Esophagus muscularis mucosa (tissue), 4 donors: ENCODE measurements at regions not wholly inside any gene's neighbourhood (a gene's known extent, or its start where the extent isn't known, plus 50 kb on each side); places are given as distances from the start of the nearest gene placed in this dataset.

ENCODE experiments used
- DNase-seq: peaks from one replicate; pipeline ENCODE4 v3.0.0-alpha.2; 2017; ENCODE audit errors: extremely low spot score
- H3K27ac ChIP-seq, 4 donors: fragments of 200-600 bp; sonication (generic); replicated peaks in 1 of 4; 1 replicate in 3 of 4; 2 replicates in 1 of 4; pipeline ENCODE4 v1.5.1; 2016 to 2019; ENCODE audit warnings: mild to moderate bottlenecking in 1 of 4
- H3K27me3 ChIP-seq, 4 donors: fragments of 200-600 bp; sonication (generic); one replicate each; pipeline versions ENCODE4 v1.5.1 to v1.6.0; 2016 to 2019
- H3K36me3 ChIP-seq, 4 donors: fragments of 200-600 bp; sonication (generic); one replicate each; pipeline ENCODE4 v1.5.1; 2016 to 2019
- H3K4me1 ChIP-seq, 4 donors: fragments of 200-600 bp; sonication (generic); one replicate each; pipeline ENCODE4 v1.5.1; 2016 to 2019
- H3K4me3 ChIP-seq, 4 donors: fragments of 200-600 bp; sonication (generic); 1 replicate in 2 of 4; 2 replicates in 2 of 4; pipeline ENCODE4 v1.5.1; 2016 to 2019; ENCODE audit warnings: mild to moderate bottlenecking in 4 of 4, moderate library complexity in 1 of 4
- H3K9me3 ChIP-seq, 4 donors: fragments of 200-600 bp; sonication (generic); 1 replicate in 3 of 4; 2 replicates in 1 of 4; pipeline ENCODE4 v1.5.1; 2016 to 2019
- EP300 ChIP-seq: sonication (generic); formaldehyde crosslinking; IDR thresholded peaks from one replicate; pipeline ENCODE4 v1.6.1; 2017; ENCODE audit warnings: antibody characterized with exemption
- POLR2A ChIP-seq: fragments of 450-650 bp; IDR thresholded peaks from one replicate; pipeline ENCODE4 v1.6.1; 2017; ENCODE audit warnings: antibody characterized with exemption, moderate library complexity, mild to moderate bottlenecking, low read depth
- POLR2AphosphoS5 ChIP-seq, 2 donors: sonication (generic); formaldehyde crosslinking; IDR thresholded peaks; one replicate each; pipeline ENCODE4 v1.6.1; 2017; ENCODE audit warnings: antibody characterized with exemption in 2 of 2
- WGBS: methylation state at CpG from one replicate; pipeline ENCODE4 v1.1.5; 2018; 5-methylcytosine and 5-hydroxymethylcytosine counted together
- intact Hi-C: fragments of 100-400 bp; cut with DNase I; formaldehyde crosslinking; loops from one replicate; pipeline ENCODE4 v1.15.1; 2023
- TF ChIP-seq, protein P1 (sequence below), 3 experiments: fragments of 200-600 bp in 2 of 3; fragments of 450-650 bp in 1 of 3; sonication (generic) in 2 of 3; IDR thresholded peaks; one replicate each; pipeline ENCODE4 v1.5.1; 2017 to 2019; ENCODE audit warnings: antibody characterized with exemption in 3 of 3, mild to moderate bottlenecking in 2 of 3, moderate library complexity in 1 of 3

DNA sequence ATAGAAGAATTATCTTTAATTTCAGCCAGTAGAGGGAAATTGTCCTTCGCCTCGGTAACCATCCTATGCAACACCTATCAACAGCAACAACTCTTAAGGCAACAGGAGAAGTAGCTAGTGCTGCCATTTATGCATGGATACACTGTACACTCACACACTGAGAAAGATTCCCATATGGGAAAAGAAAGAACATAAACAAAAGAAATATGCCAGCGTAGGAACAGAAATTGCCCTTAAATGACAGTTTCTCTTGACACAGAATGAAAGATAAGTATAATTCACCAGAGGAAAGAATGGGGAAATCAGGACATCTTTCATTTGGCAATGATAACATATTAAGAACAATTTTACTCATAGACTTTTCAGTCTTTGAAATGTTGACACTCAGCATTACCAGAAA lies 466.9 kb downstream of the BCAT1 start:
- no peak overlapping the region for H3K4me3 ChIP-seq
- no peaks in the 10 kb centered on the region for H3K36me3 ChIP-seq
- WGBS: 97% methylated on average over 3 of the region's 3 CpGs
- intact Hi-C loops: no loop called here
- no peaks in the 10 kb centered on the region for H3K27me3 ChIP-seq
- H3K27ac ChIP-seq: no peak overlapping the region
- DNase-seq: no peak
- H3K9me3 ChIP-seq: no peaks in the 10 kb centered on the region
- no peaks in the 10 kb centered on the region for H3K4me1 ChIP-seq
- no peak for TF ChIP-seq POLR2AphosphoS5 (IDR thresholded peaks at IDR 0.05)
- TF ChIP-seq EP300: no peak
- TF ChIP-seq POLR2A: no peak
- TF ChIP-seq, protein P1, sequence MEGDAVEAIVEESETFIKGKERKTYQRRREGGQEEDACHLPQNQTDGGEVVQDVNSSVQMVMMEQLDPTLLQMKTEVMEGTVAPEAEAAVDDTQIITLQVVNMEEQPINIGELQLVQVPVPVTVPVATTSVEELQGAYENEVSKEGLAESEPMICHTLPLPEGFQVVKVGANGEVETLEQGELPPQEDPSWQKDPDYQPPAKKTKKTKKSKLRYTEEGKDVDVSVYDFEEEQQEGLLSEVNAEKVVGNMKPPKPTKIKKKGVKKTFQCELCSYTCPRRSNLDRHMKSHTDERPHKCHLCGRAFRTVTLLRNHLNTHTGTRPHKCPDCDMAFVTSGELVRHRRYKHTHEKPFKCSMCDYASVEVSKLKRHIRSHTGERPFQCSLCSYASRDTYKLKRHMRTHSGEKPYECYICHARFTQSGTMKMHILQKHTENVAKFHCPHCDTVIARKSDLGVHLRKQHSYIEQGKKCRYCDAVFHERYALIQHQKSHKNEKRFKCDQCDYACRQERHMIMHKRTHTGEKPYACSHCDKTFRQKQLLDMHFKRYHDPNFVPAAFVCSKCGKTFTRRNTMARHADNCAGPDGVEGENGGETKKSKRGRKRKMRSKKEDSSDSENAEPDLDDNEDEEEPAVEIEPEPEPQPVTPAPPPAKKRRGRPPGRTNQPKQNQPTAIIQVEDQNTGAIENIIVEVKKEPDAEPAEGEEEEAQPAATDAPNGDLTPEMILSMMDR (IDR thresholded peaks at IDR 0.05): no peak

DNA sequence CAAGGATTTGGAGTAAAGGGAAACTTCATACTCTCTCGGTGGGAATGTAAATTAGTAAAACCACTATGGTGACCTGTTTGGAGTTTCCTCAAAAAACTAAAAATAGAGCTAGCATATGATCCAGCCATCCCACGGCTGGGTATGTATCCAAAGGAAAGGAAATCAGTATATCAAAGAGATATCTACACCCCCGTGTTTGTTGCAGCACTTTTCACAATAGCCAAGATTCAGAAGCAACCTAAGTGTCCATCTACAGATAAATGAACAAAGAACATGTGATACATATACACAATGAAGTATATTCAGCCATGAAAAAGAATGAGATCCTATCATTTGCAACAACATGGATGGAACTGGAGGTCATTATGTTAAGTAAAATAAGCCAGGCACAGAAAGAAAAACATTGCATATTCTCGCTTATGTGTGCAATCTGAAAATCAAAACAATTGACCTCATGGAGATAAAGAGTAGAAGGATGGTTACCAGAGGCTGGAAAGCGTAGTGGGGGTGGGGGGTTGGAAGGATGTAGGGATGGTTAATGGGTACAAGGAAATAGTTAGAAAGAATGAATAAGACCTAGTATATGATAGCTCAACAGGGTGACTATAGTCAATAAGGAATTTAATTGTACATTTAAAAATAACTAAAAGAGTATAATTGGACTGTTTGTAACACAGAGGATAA lies 468.0 kb downstream of the BCAT1 start:
- Histone ChIP-seq H3K27me3 (no peaks in the 10 kb centered on the region), H3K4me1 (no peaks in the 10 kb centered on the region), H3K9me3 (no peaks in the 10 kb centered on the region), H3K36me3 (no peaks in the 10 kb centered on the region), H3K4me3 (no peak overlapping the region), H3K27ac (no peak overlapping the region)
- DNase-seq: no peak
- WGBS: 86% methylated on average over 5 of the region's 5 CpGs
- TF ChIP-seq POLR2A: no peak
- TF ChIP-seq POLR2AphosphoS5 (IDR thresholded peaks at IDR 0.05): no peak
- TF ChIP-seq, protein P1 (IDR thresholded peaks at IDR 0.05): no peak
- TF ChIP-seq EP300: no peak
- intact Hi-C loops: no loop called here

DNA sequence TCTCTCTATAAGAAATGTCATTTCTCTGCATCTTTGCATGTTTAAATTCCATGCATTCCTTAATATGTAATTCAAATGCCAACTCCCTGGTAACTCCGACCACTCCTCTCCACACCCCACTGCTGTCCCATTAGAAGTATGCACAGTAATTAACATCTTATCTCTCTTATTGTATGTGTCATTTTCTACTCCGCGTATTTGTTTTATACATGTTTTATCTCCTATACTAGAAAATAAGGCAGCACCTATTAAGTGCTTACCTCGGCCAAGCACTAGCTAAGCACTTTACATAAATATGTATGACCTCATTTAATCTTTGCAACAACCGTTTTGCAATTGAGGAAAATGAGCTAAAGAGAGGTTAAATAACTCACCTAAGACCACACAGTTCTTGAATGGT lies 469.8 kb downstream of the BCAT1 start:
- 90% methylated on average over 5 of the region's 5 CpGs for WGBS
- Histone ChIP-seq H3K27me3 (no peaks in the 10 kb centered on the region), H3K27ac (no peak overlapping the region), H3K36me3 (no peaks in the 10 kb centered on the region), H3K9me3 (no peaks in the 10 kb centered on the region), H3K4me3 (no peak overlapping the region), H3K4me1 (no peaks in the 10 kb centered on the region)
- intact Hi-C loops: no loop called here
- DNase-seq: no peak
- TF ChIP-seq POLR2A (no peak), EP300 (no peak), POLR2AphosphoS5 (IDR thresholded peaks at IDR 0.05) (no peak)
- TF ChIP-seq, protein P1 (IDR thresholded peaks at IDR 0.05): no peak

DNA sequence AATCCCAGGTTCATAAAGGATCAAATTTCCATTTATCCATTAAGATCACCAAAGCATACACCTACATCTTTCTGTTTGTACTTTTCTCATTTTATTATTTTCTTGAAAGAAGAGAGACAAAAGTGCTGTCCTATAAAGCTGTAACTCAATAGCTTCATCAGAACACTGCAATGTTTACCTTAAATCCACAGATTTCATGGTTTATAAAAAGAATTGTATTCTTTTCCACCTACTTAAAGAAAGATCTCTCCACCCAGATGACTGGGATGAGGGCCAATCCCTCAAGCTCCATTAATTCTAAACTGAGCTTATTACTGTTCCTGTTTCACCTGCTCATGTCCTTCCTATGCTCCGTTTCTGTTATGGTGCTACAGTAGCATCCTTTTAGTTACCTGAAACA lies 470.6 kb downstream of the BCAT1 start:
- intact Hi-C loops: no loop called here
- no peaks in the 10 kb centered on the region for H3K36me3 ChIP-seq
- TF ChIP-seq POLR2A (no peak), EP300 (no peak), POLR2AphosphoS5 (IDR thresholded peaks at IDR 0.05) (no peak)
- TF ChIP-seq, protein P1 (IDR thresholded peaks at IDR 0.05): no peak
- no peaks in the 10 kb centered on the region for H3K4me1 ChIP-seq
- no peak overlapping the region for H3K27ac ChIP-seq
- no peaks in the 10 kb centered on the region for H3K9me3 ChIP-seq
- no peaks in the 10 kb centered on the region for H3K27me3 ChIP-seq
- H3K4me3 ChIP-seq: no peak overlapping the region
- no peak for DNase-seq
- WGBS: 95% methylated on average over 1 of the region's 1 CpG

DNA sequence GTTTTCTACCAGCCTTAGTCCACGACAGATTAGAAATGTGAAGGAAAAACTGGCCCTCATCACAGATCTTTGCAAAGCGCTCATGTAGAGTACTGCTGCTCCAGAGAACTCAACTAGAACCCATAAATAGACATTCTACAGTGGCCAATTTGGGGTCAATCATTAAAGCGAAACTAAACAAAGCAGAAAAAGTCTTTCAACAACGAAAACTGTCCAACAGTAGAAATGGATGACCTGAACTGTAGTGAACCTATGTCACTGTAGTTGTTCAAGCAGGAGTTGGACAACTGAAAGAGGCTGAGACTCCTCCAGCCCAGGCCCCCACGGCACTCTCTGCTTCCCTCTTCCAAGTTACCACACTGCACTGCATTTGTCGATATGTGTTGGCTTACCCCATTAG lies 472.6 kb downstream of the BCAT1 start:
- DNase-seq: no peak
- intact Hi-C loops: no loop called here
- Histone ChIP-seq H3K4me3 (no peak overlapping the region), H3K27ac (no peak overlapping the region), H3K36me3 (no peaks in the 10 kb centered on the region), H3K27me3 (no peaks in the 10 kb centered on the region), H3K4me1 (no peaks in the 10 kb centered on the region), H3K9me3 (no peaks in the 10 kb centered on the region)
- no peak for TF ChIP-seq EP300
- WGBS: 94% methylated on average over 6 of the region's 6 CpGs
